GM12878 (cell line): ENCODE measurements at regions not wholly inside any gene's neighbourhood (a gene's known extent, or its start where the extent isn't known, plus 50 kb on each side); places are given as distances from the start of the nearest gene placed in this dataset.

ENCODE experiments used
- ATAC-seq: fragments of 200-7000 bp; cut with Tn5 transposase; 3 replicates; pipeline ENCODE4 v1.9.1; 2020; ENCODE audit warnings: mild to moderate bottlenecking, moderate library complexity
- BruUV-seq: library from RNA; stranded (reverse); fragments of 400-500 nt; replicated peaks from 2 replicates; lab custom pipeline; 2021; lab: Mats Ljungman, UMichigan
- CTCF ChIA-PET: fragments of 300-600 bp; sonication (Branson Sonifier 250); formaldehyde crosslinking; extraction: SDS; loops from one replicate; lab custom pipeline; 2021; ENCODE audit warnings: inconsistent platforms; lab: Yijun Ruan, JAX
- POLR2A ChIA-PET: fragments of 350-600 bp; formaldehyde crosslinking; extraction: SDS; loops from one replicate; lab custom pipeline; 2021; ENCODE audit warnings: inconsistent platforms; lab: Charles Lee
- RAD21 ChIA-PET: fragments of 300-600 bp; sonication (Branson Sonifier 250); formaldehyde crosslinking; loops from one replicate; lab custom pipeline; 2023; ENCODE audit warnings: antibody characterized with exemption; ENCODE audit not compliant: unreplicated experiment; lab: Charles Lee
- SMC1A ChIA-PET: fragments of 300-600 bp; sonication (Branson Sonifier 250); formaldehyde crosslinking; loops from one replicate; lab custom pipeline; 2023; ENCODE audit not compliant: unreplicated experiment, uncharacterized antibody; lab: Charles Lee
- DNase-seq: peaks from one replicate; pipeline ENCODE4 v3.0.0-alpha.2; 2011; ENCODE audit warnings: low read depth, low spot score
- FAIRE-seq: peaks from 3 replicates; lab custom pipeline; 2011; peaks lifted over from hg19 to GRCh38; lab: Jason Lieb, UNC
- H2AFZ ChIP-seq: 2 replicates; pipeline ENCODE4 v1.6.0; 2011; ENCODE audit warnings: low read depth, low read length, control low read depth; ENCODE audit not compliant: control insufficient read depth
- H3K27ac ChIP-seq: 2 replicates; pipeline ENCODE4 v1.5.1; 2011; ENCODE audit warnings: control low read depth; ENCODE audit not compliant: control insufficient read depth, insufficient read depth
- H3K27me3 ChIP-seq, 2 experiments: replicated peaks in 1 of 2; 2 replicates each; pipeline versions ENCODE4 v1.6.0 to v1.6.1; 2011; ENCODE audit warnings: low read length in 1 of 2; ENCODE audit not compliant: control insufficient read depth in 2 of 2, insufficient read depth in 2 of 2
- H3K36me3 ChIP-seq, 2 experiments: 2 replicates each; pipeline ENCODE4 v1.5.1; 2011; ENCODE audit warnings: low read length in 1 of 2; ENCODE audit not compliant: control insufficient read depth in 2 of 2, insufficient read depth in 2 of 2
- H3K4me1 ChIP-seq: 2 replicates; pipeline ENCODE4 v1.6.1; 2011; ENCODE audit warnings: mild to moderate bottlenecking, low read length, moderate library complexity, mixed read lengths; ENCODE audit not compliant: control insufficient read depth, insufficient read depth
- H3K4me2 ChIP-seq: 2 replicates; pipeline ENCODE4 v1.6.0; 2011; ENCODE audit warnings: control low read depth; ENCODE audit not compliant: control insufficient read depth, insufficient read depth
- H3K4me3 ChIP-seq: fragments of 200-600 bp; sonication (generic); 2 replicates; pipeline ENCODE4 v1.5.1; 2016
- H3K79me2 ChIP-seq: 2 replicates; pipeline ENCODE4 v1.6.0; 2011; ENCODE audit warnings: low read length; ENCODE audit not compliant: control insufficient read depth, insufficient read depth
- H3K9ac ChIP-seq: 2 replicates; pipeline ENCODE4 v1.8.0; 2011; ENCODE audit warnings: low read length, control low read depth, mixed read lengths; ENCODE audit not compliant: control insufficient read depth, insufficient read depth
- H3K9me3 ChIP-seq: replicated peaks from 3 replicates; pipeline ENCODE4 v1.5.1; 2011; ENCODE audit warnings: mild to moderate bottlenecking, low read length; ENCODE audit not compliant: control insufficient read depth, insufficient read depth
- H4K20me1 ChIP-seq: 2 replicates; pipeline ENCODE4 v1.6.0; 2011; ENCODE audit not compliant: control insufficient read depth, insufficient read depth
- ATF3 ChIP-seq: IDR thresholded peaks from 2 replicates; pipeline ENCODE4 v1.6.1; 2011; ENCODE audit warnings: low read depth, mild to moderate bottlenecking, low read length, moderate library complexity, borderline replicate concordance; ENCODE audit errors: extremely low read depth
- CHD4 ChIP-seq: fragments of 200-600 bp; sonication (generic); IDR thresholded peaks from 2 replicates; pipeline ENCODE4 v1.6.1; 2016; ENCODE audit warnings: mild to moderate bottlenecking
- EED ChIP-seq: sonication (generic); IDR thresholded peaks from 2 replicates; pipeline ENCODE4 v1.6.1; 2016; ENCODE audit warnings: antibody characterized with exemption, low read depth
- ELK1 ChIP-seq: IDR thresholded peaks from 2 replicates; pipeline ENCODE4 v1.6.1; 2012; ENCODE audit warnings: low read depth, low read length, improper control_type of control experiment
- ESRRA ChIP-seq: IDR thresholded peaks from 2 replicates; pipeline ENCODE4 v1.6.1; 2012; ENCODE audit warnings: mild to moderate bottlenecking, low read length, improper control_type of control experiment
- IRF4 ChIP-seq: IDR thresholded peaks from 2 replicates; pipeline ENCODE4 v1.6.1; 2011; ENCODE audit warnings: low read depth, low read length
- NBN ChIP-seq: fragments of 450-650 bp; IDR thresholded peaks from 2 replicates; pipeline ENCODE4 v1.6.1; 2016
- STAT1 ChIP-seq: fragments of 450-650 bp; conservative IDR thresholded peaks from 2 replicates; pipeline ENCODE4 v1.6.1; 2014; ENCODE audit warnings: antibody characterized with exemption, mild to moderate bottlenecking
- SUPT20H ChIP-seq: IDR thresholded peaks from 2 replicates; pipeline ENCODE4 v1.6.1; 2011; ENCODE audit warnings: low read depth, mild to moderate bottlenecking, low read length, moderate library complexity, borderline replicate concordance; ENCODE audit not compliant: control insufficient read depth
- WGBS: methylation state at CpG from one replicate; pipeline ENCODE4 v1.1.6; 2016; ENCODE audit warnings: low lambda C conversion rate; ENCODE audit not compliant: insufficient replicate concordance, insufficient coverage; ENCODE audit errors: missing lambda C conversion rate; 5-methylcytosine and 5-hydroxymethylcytosine counted together
- in situ Hi-C: fragments of 300-500 bp; cut with MboI; formaldehyde crosslinking; loops from 9 replicates; pipeline ENCODE4 v1.14.3; 2018; ENCODE audit warnings: mixed read lengths
- intact Hi-C: fragments of 100-400 bp; cut with micrococcal nuclease; formaldehyde crosslinking; loops from one replicate; pipeline ENCODE4 v1.14.2; 2022; ENCODE audit not compliant: unreplicated experiment

GRCh38 chr12:107486140-107486892 is 199.3 kb upstream of the PWP1 start (continued):
- no peak for TF ChIP-seq ESRRA
- TF ChIP-seq EED: no peak
- TF ChIP-seq, all 136 proteins: peak for 0

GRCh38 chr12:107487011-107487680 is 198.5 kb upstream of the PWP1 start:
- H3K4me2 ChIP-seq: no peak overlapping the region
- no peaks in the 10 kb centered on the region for H3K9me3 ChIP-seq
- no peak overlapping the region for H2AFZ ChIP-seq
- POLR2A ChIA-PET: no interaction called here
- H4K20me1 ChIP-seq: no peaks in the 10 kb centered on the region
- DNase-seq (no peak), FAIRE-seq (no peak)
- no peak overlapping the region for H3K9ac ChIP-seq
- in situ Hi-C loops: no loop called here
- 46% methylated on average over 2 of the region's 2 CpGs for WGBS
- no peaks in the 10 kb centered on the region for H3K36me3 ChIP-seq
- H3K4me1 ChIP-seq: 0 out of 2 replicates have a peak, but pooled peaks cover 5% of the 10 kb centered on the region
- H3K79me2 ChIP-seq: no peaks in the 10 kb centered on the region
- SMC1A ChIA-PET: no interaction called here
- TF ChIP-seq CHD4 (no peak), STAT1 (no peak), ELK1 (no peak), IRF4 (no peak), SUPT20H (no peak), NBN (no peak), ATF3 (no peak)
- TF ChIP-seq, all 136 proteins: peak for 0
- intact Hi-C loops: no loop called here
- no peak for ATAC-seq
- Histone ChIP-seq H3K27ac (no peak overlapping the region), H3K27me3 (no peaks in the 10 kb centered on the region), H3K4me3 (no peak overlapping the region)
- ChIA-PET RAD21 (no interaction called here), CTCF (no interaction called here)
- BruUV-seq: no TSS peak
